Endothelial cell (in vitro differentiated cells): ENCODE measurements at regions not wholly inside any gene's neighbourhood (a gene's known extent, or its start where the extent isn't known, plus 50 kb on each side); places are given as distances from the start of the nearest gene placed in this dataset.

ENCODE experiments used
- DNase-seq: peaks from one replicate; pipeline ENCODE4 v3.0.0; 2021; ENCODE audit warnings: low spot score
- H3K27ac Mint-ChIP-seq: one replicate; pipeline ENCODE4 v1.8.0; 2021; ENCODE audit warnings: mixed read lengths, inconsistent platforms; ENCODE audit not compliant: unreplicated experiment
- H3K27me3 Mint-ChIP-seq: one replicate; pipeline ENCODE4 v1.8.0; 2021; ENCODE audit warnings: mild to moderate bottlenecking, moderate library complexity, mixed read lengths, inconsistent platforms; ENCODE audit not compliant: unreplicated experiment
- H3K36me3 Mint-ChIP-seq: one replicate; pipeline ENCODE4 v1.8.0; 2021; ENCODE audit warnings: mild to moderate bottlenecking, low read depth, mixed read lengths, inconsistent platforms; ENCODE audit not compliant: unreplicated experiment
- H3K4me1 Mint-ChIP-seq: one replicate; pipeline ENCODE4 v1.8.0; 2021; ENCODE audit warnings: mild to moderate bottlenecking, mixed read lengths, inconsistent platforms; ENCODE audit not compliant: unreplicated experiment
- H3K4me3 Mint-ChIP-seq: one replicate; pipeline ENCODE4 v1.8.0; 2021; ENCODE audit warnings: mild to moderate bottlenecking, mixed read lengths, inconsistent platforms; ENCODE audit not compliant: unreplicated experiment
- H3K9me3 Mint-ChIP-seq: one replicate; pipeline ENCODE4 v1.8.0; 2021; ENCODE audit warnings: mixed read lengths, inconsistent platforms; ENCODE audit not compliant: unreplicated experiment
- TF ChIP-seq, protein P1 (sequence below): fragments of 200-600 bp; sonication (generic); IDR thresholded peaks from one replicate; pipeline ENCODE4 v1.5.0; 2021; ENCODE audit warnings: antibody characterized with exemption; ENCODE audit not compliant: unreplicated experiment

DNA sequence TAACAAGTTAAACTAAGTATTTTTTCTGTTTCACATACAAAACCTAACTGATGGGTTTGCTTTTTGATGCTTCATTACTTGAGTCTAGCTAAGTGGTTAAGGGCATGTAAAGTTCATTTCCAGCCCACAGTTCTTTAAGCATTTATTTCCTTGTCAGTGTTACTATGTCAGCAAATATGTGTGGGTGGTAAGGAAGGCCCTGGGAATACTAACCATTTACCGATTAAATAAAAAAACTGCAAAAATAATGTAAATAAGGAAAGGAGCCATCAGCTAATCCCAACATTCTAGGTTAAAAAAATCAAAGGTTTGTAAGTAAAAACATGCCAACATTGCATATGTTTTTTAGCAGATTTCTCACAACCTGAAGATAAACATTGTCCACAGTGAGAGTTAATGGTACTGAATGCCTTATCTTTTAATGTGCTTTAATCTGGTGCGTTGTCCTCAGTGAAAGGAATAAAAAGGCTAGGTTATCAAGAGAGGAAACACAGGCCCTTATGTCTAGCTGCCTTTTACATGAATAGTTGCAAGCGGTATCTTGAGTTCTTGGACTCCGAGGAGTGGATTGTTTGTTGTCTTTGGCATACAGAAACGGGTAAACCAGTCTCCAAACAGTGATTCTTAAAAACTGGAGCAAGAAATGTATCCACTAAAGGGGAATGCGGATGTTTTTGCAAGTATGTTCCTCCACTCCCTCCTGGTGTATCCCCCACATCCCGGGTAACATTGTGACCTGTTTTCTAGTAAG, 949.6 kb upstream of the SLC10A2 start:
- Mint-ChIP-seq H3K27me3 (no peaks in the 10 kb centered on the region), H3K4me3 (no peak overlapping the region), H3K36me3 (no peaks in the 10 kb centered on the region), H3K27ac (no peak overlapping the region), H3K9me3 (no peaks in the 10 kb centered on the region), H3K4me1 (no peaks in the 10 kb centered on the region)
- no peak for DNase-seq
- TF ChIP-seq, protein P1, sequence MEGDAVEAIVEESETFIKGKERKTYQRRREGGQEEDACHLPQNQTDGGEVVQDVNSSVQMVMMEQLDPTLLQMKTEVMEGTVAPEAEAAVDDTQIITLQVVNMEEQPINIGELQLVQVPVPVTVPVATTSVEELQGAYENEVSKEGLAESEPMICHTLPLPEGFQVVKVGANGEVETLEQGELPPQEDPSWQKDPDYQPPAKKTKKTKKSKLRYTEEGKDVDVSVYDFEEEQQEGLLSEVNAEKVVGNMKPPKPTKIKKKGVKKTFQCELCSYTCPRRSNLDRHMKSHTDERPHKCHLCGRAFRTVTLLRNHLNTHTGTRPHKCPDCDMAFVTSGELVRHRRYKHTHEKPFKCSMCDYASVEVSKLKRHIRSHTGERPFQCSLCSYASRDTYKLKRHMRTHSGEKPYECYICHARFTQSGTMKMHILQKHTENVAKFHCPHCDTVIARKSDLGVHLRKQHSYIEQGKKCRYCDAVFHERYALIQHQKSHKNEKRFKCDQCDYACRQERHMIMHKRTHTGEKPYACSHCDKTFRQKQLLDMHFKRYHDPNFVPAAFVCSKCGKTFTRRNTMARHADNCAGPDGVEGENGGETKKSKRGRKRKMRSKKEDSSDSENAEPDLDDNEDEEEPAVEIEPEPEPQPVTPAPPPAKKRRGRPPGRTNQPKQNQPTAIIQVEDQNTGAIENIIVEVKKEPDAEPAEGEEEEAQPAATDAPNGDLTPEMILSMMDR = no peak

DNA sequence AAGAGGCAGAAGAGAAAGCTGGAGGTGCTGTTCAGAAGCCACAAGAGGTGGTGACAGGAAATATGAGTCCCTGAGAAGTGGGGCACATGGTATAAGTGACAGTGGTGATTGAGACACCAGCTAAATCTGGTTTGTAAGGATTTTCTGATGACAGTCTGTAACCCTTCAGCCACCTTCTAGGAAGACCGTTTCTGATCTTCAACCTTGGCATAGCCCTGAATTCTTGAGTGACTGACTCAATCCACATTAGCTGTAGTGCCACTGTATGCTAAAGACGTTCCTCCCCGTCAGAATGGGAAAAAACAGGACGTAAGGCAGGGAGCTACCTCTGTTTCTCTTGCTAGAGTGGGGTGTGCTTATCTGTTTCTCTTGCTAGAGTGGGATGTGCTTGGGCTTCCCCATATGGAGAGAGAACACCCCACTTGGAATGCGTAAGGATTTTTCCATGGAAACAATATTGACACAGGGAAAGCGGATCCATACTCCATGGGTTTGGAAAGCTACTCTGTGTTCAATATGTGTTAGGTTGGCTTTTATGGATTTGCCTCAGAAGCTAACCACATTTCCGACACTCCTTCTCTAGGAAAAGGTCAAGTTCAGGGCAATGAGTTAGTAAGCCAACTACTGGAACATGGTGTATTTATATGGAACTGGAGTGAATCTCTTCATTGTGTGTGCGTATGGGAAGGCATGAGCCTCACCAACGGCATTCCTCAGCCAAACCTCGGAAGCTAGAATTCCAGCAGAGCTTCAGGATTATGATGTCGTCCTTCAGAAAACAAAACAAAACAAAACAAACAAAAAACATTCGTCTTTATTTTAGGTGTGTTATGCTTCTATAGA, 948.8 kb upstream of the SLC10A2 start:
- DNase-seq = no peak
- H3K9me3 Mint-ChIP-seq = no peaks in the 10 kb centered on the region
- H3K27ac Mint-ChIP-seq = no peak overlapping the region

DNA sequence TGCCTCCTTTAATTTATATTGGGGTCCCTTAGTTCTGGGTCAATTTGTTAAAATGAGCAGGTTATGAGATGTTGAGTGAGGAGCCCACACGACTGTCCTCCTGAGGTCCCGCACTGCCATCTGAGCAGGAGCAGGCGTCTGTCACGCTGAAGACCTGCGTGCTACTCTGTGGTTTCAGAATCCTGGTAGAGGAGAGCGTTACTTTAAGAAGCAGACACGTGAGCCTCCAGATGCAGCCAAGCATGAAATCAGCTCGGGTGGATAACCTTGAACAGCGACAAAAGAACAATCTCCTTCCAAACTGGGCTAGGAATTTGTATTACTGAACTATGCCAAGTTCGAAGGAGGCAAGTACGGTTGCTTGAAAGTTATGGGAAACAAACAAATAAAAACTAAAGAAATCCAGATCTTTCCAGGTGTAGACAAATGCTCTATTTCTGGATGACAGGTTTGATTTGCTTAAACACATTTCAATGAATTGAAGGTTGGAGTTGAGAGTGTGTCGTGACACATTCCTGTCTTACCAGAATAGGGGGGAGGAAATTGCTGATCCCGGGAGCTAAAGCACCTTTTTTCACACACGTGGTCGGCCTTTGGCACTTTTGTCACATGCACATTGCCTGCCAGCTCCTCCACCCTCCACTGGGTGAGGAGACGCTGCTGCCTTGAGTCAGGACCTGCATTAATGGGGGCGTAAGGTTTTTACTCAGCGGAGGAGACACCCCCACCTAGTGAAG, 945.5 kb upstream of the SLC10A2 start:
- TF ChIP-seq, protein P1 = no peak
- Mint-ChIP-seq H3K9me3 (no peaks in the 10 kb centered on the region), H3K36me3 (no peaks in the 10 kb centered on the region), H3K4me3 (no peak overlapping the region), H3K4me1 (no peaks in the 10 kb centered on the region), H3K27ac (no peak overlapping the region), H3K27me3 (no peaks in the 10 kb centered on the region)
- no peak for DNase-seq

More for the DNA sequence above, 948.8 kb upstream of the SLC10A2 start:
- Mint-ChIP-seq H3K27me3 (no peaks in the 10 kb centered on the region), H3K4me1 (no peaks in the 10 kb centered on the region), H3K36me3 (no peaks in the 10 kb centered on the region), H3K4me3 (no peak overlapping the region)
- TF ChIP-seq, protein P1 = no peak

DNA sequence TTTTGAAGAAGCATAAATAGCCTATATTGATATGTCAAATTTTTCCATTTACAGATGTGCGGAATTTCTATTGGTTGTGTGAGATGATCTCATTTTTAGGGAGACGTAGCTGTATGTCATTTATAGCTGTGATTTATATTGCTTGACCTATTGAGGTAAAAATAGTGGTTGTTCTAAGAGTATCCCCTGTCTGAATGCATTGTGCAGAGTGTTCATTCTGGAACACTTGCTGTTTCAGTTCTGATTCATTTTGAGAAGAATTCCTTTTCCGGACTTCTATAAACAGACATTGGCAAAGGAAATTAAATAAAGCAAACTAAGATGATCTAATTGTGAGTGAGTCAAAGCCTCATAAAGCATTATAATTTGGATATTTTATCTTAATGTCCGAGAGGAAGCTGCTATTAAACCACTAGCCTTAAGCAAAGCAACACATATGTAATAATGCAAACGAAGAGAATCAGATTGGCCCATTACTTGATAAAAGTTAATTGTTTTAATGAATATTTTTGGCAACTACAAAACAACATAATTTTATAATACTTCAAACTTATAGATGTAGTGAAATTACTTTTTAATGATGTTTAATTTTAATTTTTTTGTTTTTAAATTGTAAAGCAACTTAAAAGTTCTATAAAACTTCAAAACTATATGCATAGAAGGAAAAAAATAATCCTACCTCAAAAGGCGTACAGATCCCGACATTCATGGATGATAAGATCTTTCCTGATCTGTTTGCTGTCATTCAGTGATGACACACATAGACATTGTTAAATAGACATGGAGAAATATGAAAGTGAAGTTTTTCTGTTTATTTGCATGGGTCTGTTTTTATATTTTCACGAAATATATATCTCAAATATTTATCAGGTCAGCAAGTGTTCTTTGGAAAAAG, 942.6 kb upstream of the SLC10A2 start:
- TF ChIP-seq, protein P1 = no peak
- no peak overlapping the region for H3K4me3 Mint-ChIP-seq
- no peaks in the 10 kb centered on the region for H3K36me3 Mint-ChIP-seq
- H3K27ac Mint-ChIP-seq = no peak overlapping the region
- DNase-seq = no peak
- H3K4me1 Mint-ChIP-seq = no peaks in the 10 kb centered on the region
- H3K27me3 Mint-ChIP-seq = no peaks in the 10 kb centered on the region
- no peaks in the 10 kb centered on the region for H3K9me3 Mint-ChIP-seq
